Heart right ventricle (tissue), 16 donors: ENCODE measurements at regions not wholly inside any gene's neighbourhood (a gene's known extent, or its start where the extent isn't known, plus 50 kb on each side); places are given as distances from the start of the nearest gene placed in this dataset.

ENCODE experiments used
- ATAC-seq, 8 donors: fragments of 200-7000 bp; cut with Tn5 transposase; one replicate each; pipeline ENCODE4 v1.9.1; 2020; ENCODE audit warnings: mild to moderate bottlenecking in 8 of 8, moderate library complexity in 8 of 8, moderate number of reproducible peaks in 1 of 8
- DNase-seq, 2 donors: peaks; one replicate each; pipeline ENCODE4 v3.0.0-alpha.2; 2020
- H3K27ac ChIP-seq, 10 donors: fragments of 200-600 bp; sonication (generic) in 2 of 10; one replicate each; pipeline versions ENCODE4 v1.5.0 to v1.8.0; 2020 to 2022; ENCODE audit warnings: mild to moderate bottlenecking in 3 of 10
- H3K27me3 ChIP-seq, 7 donors: fragments of 200-600 bp; one replicate each; pipeline ENCODE4 v1.8.0; 2021 to 2022; ENCODE audit warnings: mild to moderate bottlenecking in 2 of 7
- H3K36me3 ChIP-seq, 9 donors: fragments of 200-600 bp; sonication (generic) in 1 of 9; one replicate each; pipeline versions ENCODE4 v1.5.0 to v1.8.0; 2020 to 2022; ENCODE audit warnings: mild to moderate bottlenecking in 2 of 9
- H3K4me1 ChIP-seq, 9 donors: fragments of 200-600 bp; sonication (generic) in 1 of 9; one replicate each; pipeline versions ENCODE4 v1.5.0 to v1.8.0; 2020 to 2022; ENCODE audit warnings: mild to moderate bottlenecking in 4 of 9
- H3K4me3 ChIP-seq, 10 donors: fragments of 200-600 bp; sonication (generic) in 2 of 10; one replicate each; pipeline versions ENCODE4 v1.5.0 to v1.8.0; 2020 to 2022; ENCODE audit warnings: mild to moderate bottlenecking in 7 of 10, moderate library complexity in 2 of 10
- H3K9me3 ChIP-seq, 11 donors: fragments of 200-600 bp in 10 of 11; sonication (generic) in 2 of 11; one replicate each; pipeline versions ENCODE4 v1.5.0 to v1.8.0; 2013 to 2022; ENCODE audit warnings: mild to moderate bottlenecking in 2 of 11, control low read depth in 1 of 11, moderate library complexity in 1 of 11
- CTCF ChIP-seq, 9 donors: fragments of 200-600 bp; sonication (generic) in 2 of 9; IDR thresholded peaks; one replicate each; pipeline versions ENCODE4 v1.5.0 to v1.8.0; 2021 to 2022; ENCODE audit warnings: antibody characterized with exemption in 9 of 9, mild to moderate bottlenecking in 5 of 9, moderate library complexity in 1 of 9
- WGBS, 2 donors: extraction: QIAGEN DNeasy Blood & Tissue Kit; methylation state at CpG; one replicate each; pipeline ENCODE4 v1.1.7; 2013; ENCODE audit warnings: inconsistent platforms in 1 of 2; 5-methylcytosine and 5-hydroxymethylcytosine counted together
- intact Hi-C, 10 donors: fragments of 100-400 bp; cut with DNase I; formaldehyde crosslinking; loops; one replicate each; pipeline versions ENCODE4 v1.11.1 to v1.14.2; 2022
- donor health status: Arrhythmogenic right ventricular cardiomyopathy.
- donor health status: ischemic (EF 13 %, LVEDD 7.1; RV severe dilation, severe dysfunction).
- donor health status: healthy with polysubstance abuse.
- donor health status: DM: no; HTN: yes; CAD: no.
- donor health status: DM: no; HTN: no; CAD: no.
- donor health status: ischemic (EF 25% LVEDD 6.9; RV normal size, moderate dysfunction).
- donor health status: ischemic (EF 25% LVEDD 5.7; RV mildly dilated, moderate dysfunction).
- donor health status: healthy.
- donor health status: DM: yes; HTN: yes; CAD: no.
- donor health status: Ischemic cardiomyopathy.
- donor health status: ischemic (EF 35%, LVEDD 5.7; RV mildly dilated, moderate dysfunction).
- donor health status: nonischemic (EF 11% LVEDD 7.7; RV severe dilation, severe dysfunction).
- donor health status: DM: yes; HTN: yes; CAD: no.
- donor health status: PGD.
- donor health status: ischemic (EF 29% LVEDD 5.4; RV normal size, mild dysfunction).
- donor health status: nonischemic (EF 23%, LVEDD 6.1; RV moderate dilation, normal function).

GRCh38 chr5:39815711-39816110 lies 390.9 kb upstream of the DAB2 start:
- H3K4me3 ChIP-seq = no peak overlapping the region
- no peak for TF ChIP-seq CTCF (IDR thresholded peaks at IDR 0.05)
- no peaks in the 10 kb centered on the region for H3K9me3 ChIP-seq
- 62 to 70% methylated on average over 2 of the region's 2 CpGs for WGBS, 2 donors
- no peaks in the 10 kb centered on the region for H3K4me1 ChIP-seq
- no peaks in the 10 kb centered on the region for H3K27me3 ChIP-seq
- intact Hi-C loops = no loop called here
- no peak overlapping the region for H3K27ac ChIP-seq
- ATAC-seq (peak in 1 of 8 donors; percentile 25), DNase-seq (no peak)
- H3K36me3 ChIP-seq = no peaks in the 10 kb centered on the region

DNA sequence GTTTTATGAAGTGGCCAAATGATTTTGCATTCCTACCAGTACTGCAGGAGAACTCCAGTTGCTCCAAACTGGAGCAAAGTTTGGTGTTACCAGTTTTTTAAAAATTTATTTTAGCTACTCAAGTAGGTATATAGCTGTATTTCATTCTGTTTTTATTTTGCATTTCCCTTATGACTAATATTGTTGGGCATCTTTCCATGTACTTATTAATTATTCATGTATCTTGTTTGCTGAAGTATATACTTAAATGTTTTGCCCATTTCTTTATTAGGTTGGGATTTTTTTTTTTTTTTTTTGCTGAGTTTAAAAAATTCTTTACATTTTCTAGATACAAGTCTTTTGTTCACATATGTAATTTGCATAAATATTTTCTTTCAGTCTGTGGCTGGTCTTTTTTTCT lies 386.6 kb upstream of the DAB2 start:
- Histone ChIP-seq H3K4me3 (no peak overlapping the region), H3K9me3 (no peaks in the 10 kb centered on the region), H3K27me3 (no peaks in the 10 kb centered on the region), H3K36me3 (no peaks in the 10 kb centered on the region), H3K4me1 (no peaks in the 10 kb centered on the region), H3K27ac (no peak overlapping the region)
- no peak for TF ChIP-seq CTCF (IDR thresholded peaks at IDR 0.05)
- intact Hi-C loops = no loop called here
- DNase-seq (no peak), ATAC-seq (no peak)

DNA sequence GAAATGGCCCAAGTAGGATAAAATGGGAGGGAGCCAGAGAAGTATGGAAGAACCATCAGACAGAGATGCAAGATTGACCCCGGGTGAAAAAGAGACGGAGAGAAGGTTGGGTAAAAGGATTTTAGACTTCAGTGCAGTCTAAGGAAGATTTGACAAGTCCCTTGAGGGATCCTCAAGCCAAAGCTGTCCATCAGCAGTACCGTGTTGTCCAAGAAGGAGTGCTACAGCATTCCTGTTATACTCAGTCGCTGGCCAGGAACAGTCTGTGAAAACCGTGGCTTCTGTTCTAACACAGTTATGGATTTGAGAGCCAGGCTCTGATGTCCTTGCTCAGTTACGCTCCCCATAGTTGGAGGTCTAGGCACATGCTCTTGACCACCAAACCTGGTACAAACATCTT lies 383.9 kb upstream of the DAB2 start:
- no peaks in the 10 kb centered on the region for H3K27me3 ChIP-seq
- ATAC-seq = no peak
- TF ChIP-seq CTCF (IDR thresholded peaks at IDR 0.05) = no peak
- no peaks in the 10 kb centered on the region for H3K4me1 ChIP-seq
- intact Hi-C loops = no loop called here
- no peaks in the 10 kb centered on the region for H3K9me3 ChIP-seq
- 62 to 68% methylated on average over 6 of the region's 6 CpGs for WGBS, 2 donors
- no peak for DNase-seq
- no peak overlapping the region for H3K27ac ChIP-seq
- H3K36me3 ChIP-seq = no peaks in the 10 kb centered on the region
- H3K4me3 ChIP-seq = no peak overlapping the region

DNA sequence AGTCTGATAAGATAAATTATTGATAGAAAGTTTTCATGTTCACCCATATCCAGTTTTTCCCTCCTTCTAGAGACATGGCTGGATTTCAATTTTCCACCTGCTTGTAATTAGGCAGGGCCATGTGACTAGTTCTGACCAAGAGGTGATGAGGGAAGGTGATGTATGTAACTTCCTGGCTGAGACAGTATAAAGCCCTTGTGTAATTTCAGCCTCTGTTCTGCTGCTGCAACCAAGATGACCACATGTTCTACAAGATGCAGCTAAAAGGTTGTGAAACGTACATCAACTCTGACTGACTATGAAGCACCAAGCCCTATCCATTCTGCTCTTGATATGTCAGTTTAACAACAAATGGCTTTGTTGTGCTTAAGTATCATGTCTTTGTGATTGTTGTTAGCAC lies 376.5 kb upstream of the DAB2 start:
- H3K9me3 ChIP-seq = no peaks in the 10 kb centered on the region
- intact Hi-C loops = no loop called here
- no peak overlapping the region for H3K4me3 ChIP-seq
- ATAC-seq (no peak), DNase-seq (no peak)
- H3K27ac ChIP-seq = no peak overlapping the region
- no peaks in the 10 kb centered on the region for H3K36me3 ChIP-seq
- H3K4me1 ChIP-seq = peaks cover 0 to 5% (median 0%) of the 10 kb centered on the region in 9 donors
- 80 to 85% methylated on average over 1 of the region's 1 CpG for WGBS, 2 donors
- no peak for TF ChIP-seq CTCF (IDR thresholded peaks at IDR 0.05)
- H3K27me3 ChIP-seq = no peaks in the 10 kb centered on the region
